ENCODE measurements at regions not wholly inside any gene's neighbourhood (a gene's known extent, or its start where the extent isn't known, plus 50 kb on each side); places are given as distances from the start of the nearest gene placed in this dataset.

- H3K9me2 ChIP-seq, result no peaks in the 10 kb centered on the region
- DNase-seq, result peak; percentile 4
- H3K4me3 ChIP-seq (ENCODE audit: low read depth in 2 of 2, low read length in 1 of 2), result no peak overlapping the region
- H3K4me2 ChIP-seq, result no peak overlapping the region
- 27% methylated on average over 4 of the region's 4 CpGs for WGBS (ENCODE audit: low lambda C conversion rate)
- POLR2A ChIA-PET, result no interaction called here
- H3K27ac ChIP-seq (ENCODE audit: low read depth in 2 of 2, low read length in 1 of 2), result no peak overlapping the region
- no peaks in the 10 kb centered on the region for H3K79me2 ChIP-seq (ENCODE audit: insufficient read depth)
- H3K27me3 ChIP-seq (ENCODE audit: insufficient read depth), result no peaks in the 10 kb centered on the region
- TF ChIP-seq EZH2phosphoT487 (IDR thresholded peaks at IDR 0.05; ENCODE audit: borderline replicate concordance, low read depth) (no peak), POLR2AphosphoS5 (IDR thresholded peaks at IDR 0.05; ENCODE audit: low read depth, low read length) (no peak), SMC3 (IDR thresholded peaks at IDR 0.05; ENCODE audit: low read depth, low read length) (no peak), YY1 (IDR thresholded peaks at IDR 0.05; ENCODE audit: low read depth) (no peak)
- TF ChIP-seq, protein P1, sequence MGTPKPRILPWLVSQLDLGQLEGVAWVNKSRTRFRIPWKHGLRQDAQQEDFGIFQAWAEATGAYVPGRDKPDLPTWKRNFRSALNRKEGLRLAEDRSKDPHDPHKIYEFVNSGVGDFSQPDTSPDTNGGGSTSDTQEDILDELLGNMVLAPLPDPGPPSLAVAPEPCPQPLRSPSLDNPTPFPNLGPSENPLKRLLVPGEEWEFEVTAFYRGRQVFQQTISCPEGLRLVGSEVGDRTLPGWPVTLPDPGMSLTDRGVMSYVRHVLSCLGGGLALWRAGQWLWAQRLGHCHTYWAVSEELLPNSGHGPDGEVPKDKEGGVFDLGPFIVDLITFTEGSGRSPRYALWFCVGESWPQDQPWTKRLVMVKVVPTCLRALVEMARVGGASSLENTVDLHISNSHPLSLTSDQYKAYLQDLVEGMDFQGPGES (IDR thresholded peaks at IDR 0.05; ENCODE audit: low read depth, low read length), result no peak
- H3K9me3 ChIP-seq, result no peaks in the 10 kb centered on the region
- no peak overlapping the region for H3K9ac ChIP-seq
- H3F3A ChIP-seq (replicated peaks; ENCODE audit: insufficient read depth), result no peaks in the 10 kb centered on the region
- no peak overlapping the region for H2AFZ ChIP-seq (ENCODE audit: low read depth)
- CTCF ChIA-PET, result no interaction called here
- no peaks in the 10 kb centered on the region for H3K36me3 ChIP-seq (replicated peaks in 1 of 2; ENCODE audit: control insufficient read depth in 1 of 2, insufficient read depth in 2 of 2, low read length in 1 of 2)
- peaks cover 0 to 29% of the 10 kb centered on the region in 2 experiments; a peak in 2 of 4 replicates for H3K4me1 ChIP-seq (ENCODE audit: control insufficient read depth in 1 of 2, insufficient read depth in 2 of 2, low read depth in 1 of 2, low read length in 1 of 2)
- no peaks in the 10 kb centered on the region for H4K20me1 ChIP-seq (ENCODE audit: insufficient read depth)
These were observed 175.6 kb downstream of the TMEM161B start for GRCh38 chr5:88092958-88093605.

- no peak for DNase-seq
- no peak overlapping the region for H3K4me2 ChIP-seq
- TF ChIP-seq POLR2AphosphoS5 (IDR thresholded peaks at IDR 0.05; ENCODE audit: low read depth, low read length), result no peak
- TF ChIP-seq RFX5 (IDR thresholded peaks at IDR 0.05; ENCODE audit: low read length), result no peak
- TF ChIP-seq, protein P2, sequence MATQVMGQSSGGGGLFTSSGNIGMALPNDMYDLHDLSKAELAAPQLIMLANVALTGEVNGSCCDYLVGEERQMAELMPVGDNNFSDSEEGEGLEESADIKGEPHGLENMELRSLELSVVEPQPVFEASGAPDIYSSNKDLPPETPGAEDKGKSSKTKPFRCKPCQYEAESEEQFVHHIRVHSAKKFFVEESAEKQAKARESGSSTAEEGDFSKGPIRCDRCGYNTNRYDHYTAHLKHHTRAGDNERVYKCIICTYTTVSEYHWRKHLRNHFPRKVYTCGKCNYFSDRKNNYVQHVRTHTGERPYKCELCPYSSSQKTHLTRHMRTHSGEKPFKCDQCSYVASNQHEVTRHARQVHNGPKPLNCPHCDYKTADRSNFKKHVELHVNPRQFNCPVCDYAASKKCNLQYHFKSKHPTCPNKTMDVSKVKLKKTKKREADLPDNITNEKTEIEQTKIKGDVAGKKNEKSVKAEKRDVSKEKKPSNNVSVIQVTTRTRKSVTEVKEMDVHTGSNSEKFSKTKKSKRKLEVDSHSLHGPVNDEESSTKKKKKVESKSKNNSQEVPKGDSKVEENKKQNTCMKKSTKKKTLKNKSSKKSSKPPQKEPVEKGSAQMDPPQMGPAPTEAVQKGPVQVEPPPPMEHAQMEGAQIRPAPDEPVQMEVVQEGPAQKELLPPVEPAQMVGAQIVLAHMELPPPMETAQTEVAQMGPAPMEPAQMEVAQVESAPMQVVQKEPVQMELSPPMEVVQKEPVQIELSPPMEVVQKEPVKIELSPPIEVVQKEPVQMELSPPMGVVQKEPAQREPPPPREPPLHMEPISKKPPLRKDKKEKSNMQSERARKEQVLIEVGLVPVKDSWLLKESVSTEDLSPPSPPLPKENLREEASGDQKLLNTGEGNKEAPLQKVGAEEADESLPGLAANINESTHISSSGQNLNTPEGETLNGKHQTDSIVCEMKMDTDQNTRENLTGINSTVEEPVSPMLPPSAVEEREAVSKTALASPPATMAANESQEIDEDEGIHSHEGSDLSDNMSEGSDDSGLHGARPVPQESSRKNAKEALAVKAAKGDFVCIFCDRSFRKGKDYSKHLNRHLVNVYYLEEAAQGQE (IDR thresholded peaks at IDR 0.05; ENCODE audit: low read depth, low read length), result no peak
- no peak for TF ChIP-seq FOSL2 (IDR thresholded peaks at IDR 0.05; ENCODE audit: borderline replicate concordance, low read depth)
- no peak for TF ChIP-seq SIN3A (IDR thresholded peaks at IDR 0.05; ENCODE audit: borderline replicate concordance, low read depth, low read length)
- TF ChIP-seq, protein P3, sequence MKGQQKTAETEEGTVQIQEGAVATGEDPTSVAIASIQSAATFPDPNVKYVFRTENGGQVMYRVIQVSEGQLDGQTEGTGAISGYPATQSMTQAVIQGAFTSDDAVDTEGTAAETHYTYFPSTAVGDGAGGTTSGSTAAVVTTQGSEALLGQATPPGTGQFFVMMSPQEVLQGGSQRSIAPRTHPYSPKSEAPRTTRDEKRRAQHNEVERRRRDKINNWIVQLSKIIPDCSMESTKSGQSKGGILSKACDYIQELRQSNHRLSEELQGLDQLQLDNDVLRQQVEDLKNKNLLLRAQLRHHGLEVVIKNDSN (IDR thresholded peaks at IDR 0.05; ENCODE audit: borderline replicate concordance, low read depth), result no peak
- TF ChIP-seq NFIC (IDR thresholded peaks at IDR 0.05; ENCODE audit: borderline replicate concordance), result no peak
- no peak for TF ChIP-seq TCF12 (IDR thresholded peaks at IDR 0.05)
- no peak for TF ChIP-seq JUND (IDR thresholded peaks at IDR 0.05)
- no peak for TF ChIP-seq RCOR1 (IDR thresholded peaks at IDR 0.05; ENCODE audit: low read length)
- no peak for TF ChIP-seq GABPA (IDR thresholded peaks at IDR 0.05; ENCODE audit: low read depth)
- no peak for TF ChIP-seq YY1 (IDR thresholded peaks at IDR 0.05; ENCODE audit: low read depth)
These were observed 176.3 kb downstream of the TMEM161B start for GRCh38 chr5:88092358-88092757.

More at GRCh38 chr5:88092358-88092757, 176.3 kb downstream of the TMEM161B start:
- CTCF ChIA-PET, result no interaction called here
- Histone ChIP-seq H3K9me3 (no peaks in the 10 kb centered on the region), H3K9ac (no peak overlapping the region), H3K36me3 (replicated peaks in 1 of 2; ENCODE audit: control insufficient read depth in 1 of 2, insufficient read depth in 2 of 2, low read length in 1 of 2) (no peaks in the 10 kb centered on the region), H3F3A (replicated peaks; ENCODE audit: insufficient read depth) (no peaks in the 10 kb centered on the region), H3K4me3 (ENCODE audit: low read depth in 2 of 2, low read length in 1 of 2) (no peak overlapping the region), H3K9me2 (no peaks in the 10 kb centered on the region), H3K4me1 (ENCODE audit: control insufficient read depth in 1 of 2, insufficient read depth in 2 of 2, low read depth in 1 of 2, low read length in 1 of 2) (peaks cover 0 to 29% of the 10 kb centered on the region in 2 experiments; a peak in 2 of 4 replicates), H3K27ac (ENCODE audit: low read depth in 2 of 2, low read length in 1 of 2) (no peak overlapping the region), H4K20me1 (ENCODE audit: insufficient read depth) (no peaks in the 10 kb centered on the region), H3K27me3 (ENCODE audit: insufficient read depth) (no peaks in the 10 kb centered on the region), H2AFZ (ENCODE audit: low read depth) (no peak overlapping the region), H3K79me2 (ENCODE audit: insufficient read depth) (no peaks in the 10 kb centered on the region)
- 7% methylated on average over 1 of the region's 1 CpG for WGBS (ENCODE audit: low lambda C conversion rate)
- POLR2A ChIA-PET, result no interaction called here

Measured in SK-N-SH (cell line).